CD4-positive, alpha-beta T cell (primary cell): ENCODE measurements at regions not wholly inside any gene's neighbourhood (a gene's known extent, or its start where the extent isn't known, plus 50 kb on each side); places are given as distances from the start of the nearest gene placed in this dataset.

Experiments
- ATAC-seq: fragments of 200-7000 bp; cut with Tn5 transposase; one replicate; pipeline ENCODE4 v1.10.0; 2022; ENCODE audit warnings: mild to moderate bottlenecking; ENCODE audit not compliant: poor library complexity
- CTCF ChIA-PET: fragments of 350-600 bp; sonication (Branson Sonifier 250); formaldehyde crosslinking; loops from one replicate; lab custom pipeline; 2021; ENCODE audit warnings: antibody characterized with exemption, inconsistent platforms; lab: Charles Lee
- POLR2A ChIA-PET: fragments of 350-600 bp; sonication (Branson Sonifier 250); formaldehyde crosslinking; loops from one replicate; lab custom pipeline; 2021; ENCODE audit warnings: antibody characterized with exemption, inconsistent platforms; lab: Charles Lee
- DNase-seq, 14 experiments: peaks; one replicate each; pipeline ENCODE4 v3.0.0-alpha.2; 2013 to 2020; ENCODE audit warnings: mixed read lengths in 2 of 14
- H3K27ac ChIP-seq, 2 donors: one replicate each; pipeline versions ENCODE4 v1.5.1 to v1.7.0; 2013; ENCODE audit warnings: low read length in 2 of 2, low read depth in 1 of 2, mild to moderate bottlenecking in 1 of 2
- H3K27me3 ChIP-seq, 2 experiments: 1 replicate in 1 of 2; 2 replicates in 1 of 2; pipeline versions ENCODE4 v1.6.1 to v1.7.0; 2013; ENCODE audit warnings: low read length in 2 of 2, control low read depth in 1 of 2, mild to moderate bottlenecking in 1 of 2, moderate library complexity in 1 of 2; ENCODE audit not compliant: insufficient read depth in 2 of 2, control insufficient read depth in 1 of 2
- H3K36me3 ChIP-seq: one replicate; pipeline ENCODE4 v1.6.1; 2013; ENCODE audit warnings: low read length, control low read depth; ENCODE audit not compliant: insufficient read depth
- H3K4me1 ChIP-seq: one replicate; pipeline ENCODE4 v1.6.1; 2013; ENCODE audit warnings: low read length, control low read depth; ENCODE audit not compliant: insufficient read depth
- H3K4me3 ChIP-seq: one replicate; pipeline ENCODE4 v1.5.1; 2013; ENCODE audit warnings: mild to moderate bottlenecking, low read length, moderate library complexity
- H3K9me3 ChIP-seq, 2 experiments: 1 replicate in 1 of 2; 2 replicates in 1 of 2; pipeline versions ENCODE4 v1.6.1 to v1.7.0; 2013; ENCODE audit warnings: low read length in 2 of 2, mild to moderate bottlenecking in 2 of 2, control low read depth in 1 of 2, moderate library complexity in 1 of 2; ENCODE audit not compliant: control insufficient read depth in 1 of 2, insufficient read depth in 1 of 2
- H3K27ac Mint-ChIP-seq: one replicate; pipeline ENCODE4 v1.8.0; 2020; ENCODE audit warnings: mixed read lengths
- H3K27me3 Mint-ChIP-seq: one replicate; pipeline ENCODE4 v1.8.0; 2021; ENCODE audit warnings: mixed read lengths
- H3K36me3 Mint-ChIP-seq: one replicate; pipeline ENCODE4 v1.8.0; 2021; ENCODE audit warnings: low read depth, mixed read lengths
- H3K4me1 Mint-ChIP-seq: one replicate; pipeline ENCODE4 v1.8.0; 2021; ENCODE audit warnings: low read depth, mixed read lengths
- H3K4me3 Mint-ChIP-seq: one replicate; pipeline ENCODE4 v1.8.0; 2020; ENCODE audit warnings: mild to moderate bottlenecking, mixed read lengths
- H3K9me3 Mint-ChIP-seq: one replicate; pipeline ENCODE4 v1.8.0; 2020; ENCODE audit warnings: mixed read lengths
- intact Hi-C, 2 experiments: fragments of 100-400 bp; cut with DNase I in 1 of 2; cut with micrococcal nuclease in 1 of 2; formaldehyde crosslinking; loops; one replicate each; pipeline versions ENCODE4 v1.15.1 to v1.9.0; 2023 to 2025; cut with DNase I, micrococcal nuclease
- TF ChIP-seq, protein P1 (sequence below): fragments of 200-600 bp; IDR thresholded peaks from one replicate; pipeline ENCODE4 v1.8.0; 2022; ENCODE audit warnings: antibody characterized with exemption, mild to moderate bottlenecking

DNA sequence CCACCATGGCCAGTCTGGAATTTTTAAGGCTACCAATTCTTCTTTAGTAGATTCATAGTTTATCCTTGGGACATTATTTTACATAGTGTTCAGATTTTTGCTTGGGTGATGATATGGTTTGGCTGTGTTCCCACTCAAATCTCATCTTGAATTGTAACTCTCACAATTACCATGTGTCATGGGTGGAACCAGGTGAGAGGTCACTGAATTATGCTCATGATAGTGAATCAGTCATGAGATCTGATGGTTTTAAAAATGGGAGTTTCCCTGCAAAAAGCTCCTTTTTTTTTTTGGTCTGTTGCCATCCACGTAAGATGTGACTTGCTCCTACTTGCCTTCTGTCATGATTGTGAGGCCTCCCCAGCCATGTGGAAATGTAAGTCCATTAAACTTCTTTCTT is 163.9 kb downstream of the GABRG2 start:
- CTCF ChIA-PET: no interaction called here
- no peaks in the 10 kb centered on the region for H3K36me3 Mint-ChIP-seq

DNA sequence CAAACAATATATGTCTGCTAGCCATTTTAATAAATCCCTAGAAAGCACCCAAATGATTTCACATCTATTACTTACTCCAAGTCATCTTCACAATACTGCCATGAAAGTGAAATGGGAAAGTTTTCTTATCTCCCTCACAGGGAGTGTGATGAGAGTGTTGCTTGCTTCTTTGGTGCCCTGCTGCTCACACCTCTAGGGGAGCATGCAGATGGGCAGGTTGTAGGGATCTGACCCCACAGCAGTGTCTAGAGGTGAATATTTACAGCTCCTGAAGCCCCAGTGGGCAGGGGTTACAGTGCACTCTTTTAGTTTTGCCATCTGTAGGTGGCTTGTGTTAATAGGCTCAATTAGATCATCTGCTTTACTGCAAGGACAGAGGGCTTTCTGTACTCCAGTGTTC is 173.2 kb downstream of the GABRG2 start:
- TF ChIP-seq, protein P1, sequence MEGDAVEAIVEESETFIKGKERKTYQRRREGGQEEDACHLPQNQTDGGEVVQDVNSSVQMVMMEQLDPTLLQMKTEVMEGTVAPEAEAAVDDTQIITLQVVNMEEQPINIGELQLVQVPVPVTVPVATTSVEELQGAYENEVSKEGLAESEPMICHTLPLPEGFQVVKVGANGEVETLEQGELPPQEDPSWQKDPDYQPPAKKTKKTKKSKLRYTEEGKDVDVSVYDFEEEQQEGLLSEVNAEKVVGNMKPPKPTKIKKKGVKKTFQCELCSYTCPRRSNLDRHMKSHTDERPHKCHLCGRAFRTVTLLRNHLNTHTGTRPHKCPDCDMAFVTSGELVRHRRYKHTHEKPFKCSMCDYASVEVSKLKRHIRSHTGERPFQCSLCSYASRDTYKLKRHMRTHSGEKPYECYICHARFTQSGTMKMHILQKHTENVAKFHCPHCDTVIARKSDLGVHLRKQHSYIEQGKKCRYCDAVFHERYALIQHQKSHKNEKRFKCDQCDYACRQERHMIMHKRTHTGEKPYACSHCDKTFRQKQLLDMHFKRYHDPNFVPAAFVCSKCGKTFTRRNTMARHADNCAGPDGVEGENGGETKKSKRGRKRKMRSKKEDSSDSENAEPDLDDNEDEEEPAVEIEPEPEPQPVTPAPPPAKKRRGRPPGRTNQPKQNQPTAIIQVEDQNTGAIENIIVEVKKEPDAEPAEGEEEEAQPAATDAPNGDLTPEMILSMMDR: no peak
- H3K27me3 ChIP-seq: no peaks in the 10 kb centered on the region

More for the DNA sequence above, 163.9 kb downstream of the GABRG2 start:
- Histone ChIP-seq H3K36me3 (no peaks in the 10 kb centered on the region), H3K4me1 (no peaks in the 10 kb centered on the region), H3K4me3 (no peak overlapping the region), H3K27me3 (no peaks in the 10 kb centered on the region), H3K27ac (no peak overlapping the region), H3K9me3 (peaks cover 0 to 7% of the 10 kb centered on the region in 2 experiments)
- intact Hi-C loops: no loop called here
- no peaks in the 10 kb centered on the region for H3K4me1 Mint-ChIP-seq
- peaks cover 8% of the 10 kb centered on the region for H3K9me3 Mint-ChIP-seq
- TF ChIP-seq, protein P1: no peak
- ATAC-seq (no peak), DNase-seq (no peak)
- no peak overlapping the region for H3K27ac Mint-ChIP-seq
- H3K4me3 Mint-ChIP-seq: no peak overlapping the region
- no peaks in the 10 kb centered on the region for H3K27me3 Mint-ChIP-seq
- POLR2A ChIA-PET: no interaction called here

DNA sequence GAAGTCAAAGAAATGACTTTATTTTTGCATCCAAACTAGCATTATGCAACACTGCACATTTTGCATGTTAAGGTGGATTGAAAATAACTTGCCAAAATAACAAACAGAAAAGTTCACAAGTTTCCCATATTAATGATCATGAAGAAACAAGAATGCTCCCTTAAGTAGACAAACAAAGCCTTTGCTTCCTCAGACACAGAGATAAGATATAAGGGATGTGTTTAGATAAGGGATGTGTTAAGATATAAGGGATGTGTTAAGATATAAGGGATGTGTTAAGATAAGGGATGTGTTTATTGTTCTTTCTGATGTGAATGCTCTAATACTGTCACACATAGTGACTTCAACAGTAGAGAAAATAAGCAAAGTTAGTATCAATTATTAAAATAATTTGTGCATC is 174.8 kb downstream of the GABRG2 start:
- Mint-ChIP-seq H3K4me1 (no peaks in the 10 kb centered on the region), H3K36me3 (no peaks in the 10 kb centered on the region), H3K9me3 (peaks cover 3% of the 10 kb centered on the region), H3K4me3 (no peak overlapping the region), H3K27me3 (no peaks in the 10 kb centered on the region), H3K27ac (no peak overlapping the region)
- TF ChIP-seq, protein P1: no peak
- Histone ChIP-seq H3K9me3 (peaks cover 0 to 6% of the 10 kb centered on the region in 2 experiments), H3K4me1 (no peaks in the 10 kb centered on the region), H3K4me3 (no peak overlapping the region), H3K27me3 (no peaks in the 10 kb centered on the region), H3K36me3 (no peaks in the 10 kb centered on the region), H3K27ac (no peak overlapping the region)
- ChIA-PET POLR2A (no interaction called here), CTCF (no interaction called here)
- intact Hi-C loops: no loop called here
- DNase-seq (no peak), ATAC-seq (no peak)

More for the DNA sequence above, 173.2 kb downstream of the GABRG2 start:
- DNase-seq: no peak
- no peak overlapping the region for H3K4me3 ChIP-seq
- H3K36me3 Mint-ChIP-seq: no peaks in the 10 kb centered on the region
- ChIA-PET CTCF (no interaction called here), POLR2A (no interaction called here)
- no peak overlapping the region for H3K27ac Mint-ChIP-seq
- H3K36me3 ChIP-seq: no peaks in the 10 kb centered on the region
- H3K27me3 Mint-ChIP-seq: no peaks in the 10 kb centered on the region
- no peak overlapping the region for H3K27ac ChIP-seq
- no peaks in the 10 kb centered on the region for H3K4me1 Mint-ChIP-seq
- peaks cover 0 to 15% of the 10 kb centered on the region in 2 experiments for H3K9me3 ChIP-seq
- H3K4me3 Mint-ChIP-seq: no peak overlapping the region
- H3K4me1 ChIP-seq: no peaks in the 10 kb centered on the region
- no peak for ATAC-seq
- H3K9me3 Mint-ChIP-seq: peaks cover 3% of the 10 kb centered on the region
- intact Hi-C loops: no loop called here
